H9 (cell line): ENCODE measurements at regions not wholly inside any gene's neighbourhood (a gene's known extent, or its start where the extent isn't known, plus 50 kb on each side); places are given as distances from the start of the nearest gene placed in this dataset.

Experiments
- DNase-seq: peaks from one replicate; pipeline ENCODE4 v3.0.0-alpha.2; 2017
- H2AFZ ChIP-seq: one replicate; pipeline ENCODE4 v1.6.1; 2013; ENCODE audit warnings: mild to moderate bottlenecking, low read length, control low read depth, moderate library complexity
- H2AK5ac ChIP-seq: 2 replicates; pipeline ENCODE4 v1.6.1; 2013; ENCODE audit warnings: low read length, control low read depth, mixed read lengths; ENCODE audit not compliant: insufficient read length
- H2BK120ac ChIP-seq: one replicate; pipeline ENCODE4 v1.6.1; 2013; ENCODE audit warnings: low read depth, mild to moderate bottlenecking, low read length, control low read depth, inconsistent platforms; ENCODE audit not compliant: poor library complexity, severe bottlenecking
- H2BK12ac ChIP-seq: 2 replicates; pipeline ENCODE4 v1.6.1; 2013; ENCODE audit warnings: low read length, control low read depth, mixed read lengths, low read depth; ENCODE audit not compliant: insufficient read length
- H2BK15ac ChIP-seq: 2 replicates; pipeline ENCODE4 v1.6.1; 2013; ENCODE audit warnings: low read depth, low read length, control low read depth
- H2BK20ac ChIP-seq: one replicate; pipeline ENCODE4 v1.6.1; 2013; ENCODE audit warnings: low read depth, mild to moderate bottlenecking, low read length, control low read depth, inconsistent platforms; ENCODE audit not compliant: poor library complexity, severe bottlenecking
- H2BK5ac ChIP-seq: 2 replicates; pipeline ENCODE4 v1.6.1; 2013; ENCODE audit warnings: low read length, control low read depth, mixed read lengths; ENCODE audit not compliant: insufficient read length
- H3K14ac ChIP-seq: 2 replicates; pipeline ENCODE4 v1.6.1; 2013; ENCODE audit warnings: low read length, control low read depth; ENCODE audit not compliant: insufficient read depth
- H3K18ac ChIP-seq: 2 replicates; pipeline ENCODE4 v1.6.1; 2013; ENCODE audit warnings: low read depth, mild to moderate bottlenecking, mixed read lengths, low read length, control low read depth; ENCODE audit not compliant: insufficient read length
- H3K23ac ChIP-seq: 2 replicates; pipeline ENCODE4 v1.6.1; 2013; ENCODE audit warnings: low read length, control low read depth, mixed read lengths, low read depth; ENCODE audit not compliant: insufficient read length
- H3K23me2 ChIP-seq: 2 replicates; pipeline ENCODE4 v1.6.1; 2013; ENCODE audit warnings: low read depth, mild to moderate bottlenecking, mixed read lengths, low read length, control low read depth; ENCODE audit not compliant: insufficient read length, poor library complexity, severe bottlenecking
- H3K27ac ChIP-seq: 2 replicates; pipeline ENCODE4 v1.5.1; 2013; ENCODE audit warnings: low read length, control low read depth, mixed read lengths, low read depth; ENCODE audit not compliant: insufficient read length
- H3K27me3 ChIP-seq: 2 replicates; pipeline ENCODE4 v1.6.1; 2013; ENCODE audit warnings: low read length, control low read depth, inconsistent platforms; ENCODE audit not compliant: insufficient read depth
- H3K4ac ChIP-seq: 2 replicates; pipeline ENCODE4 v1.6.1; 2013; ENCODE audit warnings: low read depth, mild to moderate bottlenecking, control low read depth, inconsistent platforms, low read length, moderate library complexity
- H3K4me1 ChIP-seq: 2 replicates; pipeline ENCODE4 v1.6.1; 2013; ENCODE audit warnings: low read length, control low read depth, inconsistent platforms; ENCODE audit not compliant: insufficient read depth
- H3K4me2 ChIP-seq: 2 replicates; pipeline ENCODE4 v1.6.1; 2013; ENCODE audit warnings: low read length, control low read depth, mixed read lengths; ENCODE audit not compliant: insufficient read length, insufficient read depth
- H3K56ac ChIP-seq: 2 replicates; pipeline ENCODE4 v1.6.1; 2013; ENCODE audit warnings: low read depth, mild to moderate bottlenecking, mixed read lengths, low read length, control low read depth; ENCODE audit not compliant: insufficient read length
- H3K79me1 ChIP-seq: 2 replicates; pipeline ENCODE4 v1.6.1; 2013; ENCODE audit warnings: low read depth, mild to moderate bottlenecking, moderate library complexity, low read length, control low read depth, inconsistent platforms; ENCODE audit not compliant: insufficient read depth, poor library complexity, severe bottlenecking
- H3K79me2 ChIP-seq: 2 replicates; pipeline ENCODE4 v1.6.1; 2013; ENCODE audit warnings: low read length, control low read depth, inconsistent platforms; ENCODE audit not compliant: insufficient read depth
- H3K9ac ChIP-seq: 2 replicates; pipeline ENCODE4 v1.6.1; 2013; ENCODE audit warnings: low read length, control low read depth, mixed read lengths; ENCODE audit not compliant: insufficient read length; ENCODE audit errors: extremely low read depth
- H3K9me3 ChIP-seq: one replicate; pipeline ENCODE4 v1.6.1; 2013; ENCODE audit warnings: low read depth, low read length, inconsistent platforms; ENCODE audit not compliant: control insufficient read depth
- H3T11ph ChIP-seq: one replicate; pipeline ENCODE4 v1.6.1; 2013; ENCODE audit warnings: mild to moderate bottlenecking, low read length, control low read depth, inconsistent platforms
- H4K20me1 ChIP-seq: one replicate; pipeline ENCODE4 v1.6.1; 2013; ENCODE audit not compliant: control insufficient read depth, insufficient read length, insufficient read depth
- H4K5ac ChIP-seq: 2 replicates; pipeline ENCODE4 v1.6.1; 2013; ENCODE audit warnings: low read depth, mild to moderate bottlenecking, mixed read lengths, low read length, control low read depth; ENCODE audit not compliant: insufficient read length
- H4K8ac ChIP-seq: replicated peaks from 2 replicates; pipeline ENCODE4 v1.6.1; 2013; ENCODE audit warnings: low read length, control low read depth, mixed read lengths, low read depth; ENCODE audit not compliant: insufficient read length
- H4K91ac ChIP-seq: 2 replicates; pipeline ENCODE4 v1.6.1; 2013; ENCODE audit warnings: low read depth, mild to moderate bottlenecking, moderate library complexity, mixed read lengths, low read length, control low read depth; ENCODE audit not compliant: insufficient read length
- H3K27ac Mint-ChIP-seq, 3 experiments: 2 replicates in 2 of 3; 3 replicates in 1 of 3; pipeline ENCODE4 v1.8.0; 2020 to 2021; ENCODE audit warnings: mixed read lengths in 3 of 3, mild to moderate bottlenecking in 1 of 3, moderate library complexity in 1 of 3
- H3K27me3 Mint-ChIP-seq: 2 replicates; pipeline ENCODE4 v1.8.0; 2021; ENCODE audit warnings: low read depth, mild to moderate bottlenecking, moderate library complexity, mixed read lengths
- H3K36me3 Mint-ChIP-seq, 3 experiments: 2 replicates in 2 of 3; 3 replicates in 1 of 3; pipeline ENCODE4 v1.8.0; 2020 to 2021; ENCODE audit warnings: low read depth in 3 of 3, mixed read lengths in 3 of 3; ENCODE audit not compliant: insufficient read depth in 1 of 3
- H3K4me1 Mint-ChIP-seq, 2 experiments: 2 replicates each; pipeline ENCODE4 v1.8.0; 2020; ENCODE audit warnings: mixed read lengths in 2 of 2
- H3K4me3 Mint-ChIP-seq, 2 experiments: 2 replicates in 1 of 2; 3 replicates in 1 of 2; pipeline ENCODE4 v1.8.0; 2020 to 2021; ENCODE audit warnings: mild to moderate bottlenecking in 2 of 2, mixed read lengths in 2 of 2, moderate library complexity in 1 of 2
- H3K9me3 Mint-ChIP-seq, 2 experiments: 2 replicates in 1 of 2; 3 replicates in 1 of 2; pipeline ENCODE4 v1.8.0; 2020; ENCODE audit warnings: mild to moderate bottlenecking in 2 of 2, mixed read lengths in 2 of 2, moderate library complexity in 1 of 2
- CTCF ChIP-seq: fragments of 200-600 bp; sonication (generic); conservative IDR thresholded peaks from 3 replicates; pipeline ENCODE4 v1.8.0; 2021; ENCODE audit warnings: antibody characterized with exemption, mild to moderate bottlenecking
- WGBS: extraction: QIAGEN DNeasy Blood & Tissue Kit; methylation state at CpG from one replicate; pipeline ENCODE4 v1.1.7; 2013; ENCODE audit warnings: missing lambda C conversion rate, low lambda C conversion rate, mixed read lengths; ENCODE audit not compliant: insufficient read length; ENCODE audit errors: extremely low coverage; 5-methylcytosine and 5-hydroxymethylcytosine counted together

DNA sequence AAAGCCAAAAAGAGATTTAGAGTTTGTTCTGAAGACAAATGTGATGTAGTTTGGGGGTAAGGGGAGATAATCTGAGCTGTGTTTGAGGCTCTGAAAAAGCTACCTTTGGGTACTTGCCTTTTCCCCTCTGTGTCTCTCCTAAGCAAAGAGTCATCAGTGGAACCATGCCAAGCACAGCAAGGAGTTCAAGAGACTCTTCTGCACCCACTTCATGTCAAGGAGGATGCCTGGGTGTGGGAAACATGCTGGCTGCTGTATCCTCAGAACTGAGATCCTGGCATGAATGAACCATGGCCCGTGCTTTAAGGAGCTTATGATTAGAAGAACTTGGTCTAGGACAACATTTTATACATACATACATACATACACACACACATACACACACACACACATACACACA lies 142.9 kb downstream of the NOC3L start:
- no peak overlapping the region for H2AK5ac ChIP-seq
- H3K27me3 ChIP-seq = no peaks in the 10 kb centered on the region
- DNase-seq = no peak
- no peaks in the 10 kb centered on the region for H3K79me1 ChIP-seq
- peaks cover 13 to 15% of the 10 kb centered on the region in 2 experiments for H3K4me1 Mint-ChIP-seq
- H2BK5ac ChIP-seq = no peak overlapping the region
- no peaks in the 10 kb centered on the region; a peak in 1 of 5 replicates for H3K9me3 Mint-ChIP-seq
- TF ChIP-seq CTCF = no peak
- no peaks in the 10 kb centered on the region for H4K20me1 ChIP-seq
- H2BK120ac ChIP-seq = no peak overlapping the region
- no peak overlapping the region for H3K14ac ChIP-seq
- H3T11ph ChIP-seq = no peak overlapping the region
- no peaks in the 10 kb centered on the region for H3K23me2 ChIP-seq
- H4K91ac ChIP-seq = no peak overlapping the region
- no peak overlapping the region for H3K4ac ChIP-seq
- no peak overlapping the region for H3K4me2 ChIP-seq
- no peak overlapping the region for H3K18ac ChIP-seq
- H4K5ac ChIP-seq = no peak overlapping the region
- H2BK15ac ChIP-seq = no peak overlapping the region
- H3K79me2 ChIP-seq = no peaks in the 10 kb centered on the region
- no peak overlapping the region for H3K23ac ChIP-seq
- H3K4me3 Mint-ChIP-seq = no peak overlapping the region
- H3K4me1 ChIP-seq = peaks cover 1% of the 10 kb centered on the region; the same call in 1 of the 2 replicates
- H3K27me3 Mint-ChIP-seq = no peaks in the 10 kb centered on the region; the same call in 1 of the 2 replicates
- H3K27ac ChIP-seq = no peak overlapping the region
- no peak overlapping the region for H3K27ac Mint-ChIP-seq
- H2BK20ac ChIP-seq = no peak overlapping the region
- H3K9me3 ChIP-seq = no peaks in the 10 kb centered on the region
- no peaks in the 10 kb centered on the region for H3K36me3 Mint-ChIP-seq
- no peak overlapping the region for H4K8ac ChIP-seq
- WGBS = no CpG with 5 or more reads among the region's 1 CpG
- no peak overlapping the region for H2AFZ ChIP-seq
- H3K56ac ChIP-seq = no peak overlapping the region
- H2BK12ac ChIP-seq = no peak overlapping the region
- H3K9ac ChIP-seq = no peak overlapping the region
